ENCODE measurements at regions not wholly inside any gene's neighbourhood (a gene's known extent, or its start where the extent isn't known, plus 50 kb on each side); places are given as distances from the start of the nearest gene placed in this dataset.

DNA sequence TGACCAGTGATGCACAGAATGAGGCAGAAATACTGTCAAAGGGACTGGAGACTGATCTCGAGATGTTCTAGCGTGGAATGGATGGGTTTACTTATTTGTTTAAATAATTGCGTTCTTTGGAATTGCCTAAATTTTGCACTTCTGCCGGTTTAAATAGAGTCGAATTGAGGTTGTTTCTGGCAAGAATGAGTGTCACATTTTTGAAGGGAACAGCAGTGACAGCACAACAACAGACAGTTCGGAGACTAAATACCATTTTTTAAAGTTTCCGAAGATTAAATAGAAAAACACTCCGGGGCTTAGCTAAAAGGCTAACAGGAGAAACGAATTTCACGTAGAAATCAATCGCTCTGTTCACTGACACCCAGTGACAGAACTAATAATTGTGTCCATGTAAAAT, 969.2 kb upstream of the RBFOX1 start:
- H3K36me3 ChIP-seq (ENCODE audit: insufficient read depth) = no peaks in the 10 kb centered on the region
- no peaks in the 10 kb centered on the region for H3K9me2 ChIP-seq (ENCODE audit: insufficient read depth)
- H3K27ac ChIP-seq (ENCODE audit: low read depth) = no peak overlapping the region
- no peaks in the 10 kb centered on the region for H3K27me3 ChIP-seq (ENCODE audit: insufficient read depth)
- H4K20me1 ChIP-seq (replicated peaks; ENCODE audit: insufficient read depth) = no peaks in the 10 kb centered on the region
- Mint-ChIP-seq H3K4me1 (peaks cover 18% of the 10 kb centered on the region), H3K27ac (no peak overlapping the region), H3K27me3 (ENCODE audit: insufficient read depth, low read depth, poor library complexity) (no peaks in the 10 kb centered on the region), H3K4me3 (no peak overlapping the region), H3K36me3 (ENCODE audit: low read depth) (peaks cover 1% of the 10 kb centered on the region; the same call in 1 of the 3 replicates), H3K9me3 (no peaks in the 10 kb centered on the region)
- H3K79me2 ChIP-seq (replicated peaks; ENCODE audit: insufficient read depth) = no peaks in the 10 kb centered on the region
- no peak overlapping the region for H2AFZ ChIP-seq
- H3K4me3 ChIP-seq = no peak overlapping the region
- TF ChIP-seq, protein P1, sequence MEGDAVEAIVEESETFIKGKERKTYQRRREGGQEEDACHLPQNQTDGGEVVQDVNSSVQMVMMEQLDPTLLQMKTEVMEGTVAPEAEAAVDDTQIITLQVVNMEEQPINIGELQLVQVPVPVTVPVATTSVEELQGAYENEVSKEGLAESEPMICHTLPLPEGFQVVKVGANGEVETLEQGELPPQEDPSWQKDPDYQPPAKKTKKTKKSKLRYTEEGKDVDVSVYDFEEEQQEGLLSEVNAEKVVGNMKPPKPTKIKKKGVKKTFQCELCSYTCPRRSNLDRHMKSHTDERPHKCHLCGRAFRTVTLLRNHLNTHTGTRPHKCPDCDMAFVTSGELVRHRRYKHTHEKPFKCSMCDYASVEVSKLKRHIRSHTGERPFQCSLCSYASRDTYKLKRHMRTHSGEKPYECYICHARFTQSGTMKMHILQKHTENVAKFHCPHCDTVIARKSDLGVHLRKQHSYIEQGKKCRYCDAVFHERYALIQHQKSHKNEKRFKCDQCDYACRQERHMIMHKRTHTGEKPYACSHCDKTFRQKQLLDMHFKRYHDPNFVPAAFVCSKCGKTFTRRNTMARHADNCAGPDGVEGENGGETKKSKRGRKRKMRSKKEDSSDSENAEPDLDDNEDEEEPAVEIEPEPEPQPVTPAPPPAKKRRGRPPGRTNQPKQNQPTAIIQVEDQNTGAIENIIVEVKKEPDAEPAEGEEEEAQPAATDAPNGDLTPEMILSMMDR (conservative IDR thresholded peaks at IDR 0.05; ENCODE audit: low read depth in 2 of 2) = no peak
- TF ChIP-seq, protein P2, sequence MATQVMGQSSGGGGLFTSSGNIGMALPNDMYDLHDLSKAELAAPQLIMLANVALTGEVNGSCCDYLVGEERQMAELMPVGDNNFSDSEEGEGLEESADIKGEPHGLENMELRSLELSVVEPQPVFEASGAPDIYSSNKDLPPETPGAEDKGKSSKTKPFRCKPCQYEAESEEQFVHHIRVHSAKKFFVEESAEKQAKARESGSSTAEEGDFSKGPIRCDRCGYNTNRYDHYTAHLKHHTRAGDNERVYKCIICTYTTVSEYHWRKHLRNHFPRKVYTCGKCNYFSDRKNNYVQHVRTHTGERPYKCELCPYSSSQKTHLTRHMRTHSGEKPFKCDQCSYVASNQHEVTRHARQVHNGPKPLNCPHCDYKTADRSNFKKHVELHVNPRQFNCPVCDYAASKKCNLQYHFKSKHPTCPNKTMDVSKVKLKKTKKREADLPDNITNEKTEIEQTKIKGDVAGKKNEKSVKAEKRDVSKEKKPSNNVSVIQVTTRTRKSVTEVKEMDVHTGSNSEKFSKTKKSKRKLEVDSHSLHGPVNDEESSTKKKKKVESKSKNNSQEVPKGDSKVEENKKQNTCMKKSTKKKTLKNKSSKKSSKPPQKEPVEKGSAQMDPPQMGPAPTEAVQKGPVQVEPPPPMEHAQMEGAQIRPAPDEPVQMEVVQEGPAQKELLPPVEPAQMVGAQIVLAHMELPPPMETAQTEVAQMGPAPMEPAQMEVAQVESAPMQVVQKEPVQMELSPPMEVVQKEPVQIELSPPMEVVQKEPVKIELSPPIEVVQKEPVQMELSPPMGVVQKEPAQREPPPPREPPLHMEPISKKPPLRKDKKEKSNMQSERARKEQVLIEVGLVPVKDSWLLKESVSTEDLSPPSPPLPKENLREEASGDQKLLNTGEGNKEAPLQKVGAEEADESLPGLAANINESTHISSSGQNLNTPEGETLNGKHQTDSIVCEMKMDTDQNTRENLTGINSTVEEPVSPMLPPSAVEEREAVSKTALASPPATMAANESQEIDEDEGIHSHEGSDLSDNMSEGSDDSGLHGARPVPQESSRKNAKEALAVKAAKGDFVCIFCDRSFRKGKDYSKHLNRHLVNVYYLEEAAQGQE (IDR thresholded peaks at IDR 0.05; ENCODE audit: unreplicated experiment) = no peak
- no peak for TF ChIP-seq EZH2phosphoT487 (IDR thresholded peaks at IDR 0.05; ENCODE audit: unreplicated experiment)
- no peak for TF ChIP-seq POLR2AphosphoS5 (IDR thresholded peaks at IDR 0.05; ENCODE audit: low read depth)
- no peak for TF ChIP-seq STAT1 (IDR thresholded peaks at IDR 0.05; ENCODE audit: unreplicated experiment)
- TF ChIP-seq ZNF114 (CRISPR knock-in tag; IDR thresholded peaks at IDR 0.05) = no peak
- no peak for TF ChIP-seq JUNB (IDR thresholded peaks at IDR 0.05; ENCODE audit: unreplicated experiment)
- no peak for TF ChIP-seq CREB1 (CRISPR knock-in tag; IDR thresholded peaks at IDR 0.05; ENCODE audit: low read depth)
- no peak for ATAC-seq
- no peak overlapping the region for H3K4me2 ChIP-seq
- DNase-seq (ENCODE audit: low spot score) = no peak
- H3K4me1 ChIP-seq (ENCODE audit: insufficient read depth) = no peaks in the 10 kb centered on the region
- no peaks in the 10 kb centered on the region for H3F3A ChIP-seq (replicated peaks; ENCODE audit: low read depth)

DNA sequence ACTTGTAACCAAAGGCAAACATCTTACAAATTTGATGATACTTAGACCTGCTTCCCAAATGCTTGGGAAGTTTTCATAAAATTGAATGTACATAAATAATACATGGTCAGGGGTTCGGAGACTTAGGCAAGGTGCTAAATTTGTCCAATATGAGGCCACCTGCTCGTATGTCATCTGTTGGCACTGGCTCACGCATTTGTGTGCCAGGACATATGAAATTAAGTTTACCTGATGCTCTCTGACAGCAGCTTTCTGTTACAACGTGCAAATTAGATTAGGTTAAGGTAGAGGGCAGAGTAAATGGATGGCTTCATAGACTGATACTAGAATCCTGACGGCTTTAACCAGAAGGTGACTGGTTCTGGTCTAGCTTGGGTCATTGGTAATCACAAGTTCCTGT, 970.3 kb upstream of the RBFOX1 start:
- no peak overlapping the region for H3K27ac Mint-ChIP-seq
- H2AFZ ChIP-seq = no peak overlapping the region
- H3K27me3 ChIP-seq (ENCODE audit: insufficient read depth) = no peaks in the 10 kb centered on the region
- ATAC-seq (no peak), DNase-seq (ENCODE audit: low spot score) (no peak)
- no peaks in the 10 kb centered on the region for H3F3A ChIP-seq (replicated peaks; ENCODE audit: low read depth)
- H3K4me3 ChIP-seq = no peak overlapping the region
- no peaks in the 10 kb centered on the region for H3K36me3 Mint-ChIP-seq (ENCODE audit: low read depth)
- no peaks in the 10 kb centered on the region for H3K9me3 Mint-ChIP-seq
- H3K4me1 Mint-ChIP-seq = peaks cover 21% of the 10 kb centered on the region
- no peaks in the 10 kb centered on the region for H3K27me3 Mint-ChIP-seq (ENCODE audit: insufficient read depth, low read depth, poor library complexity)
- H3K27ac ChIP-seq (ENCODE audit: low read depth) = no peak overlapping the region
- no peaks in the 10 kb centered on the region for H3K36me3 ChIP-seq (ENCODE audit: insufficient read depth)
- H4K20me1 ChIP-seq (replicated peaks; ENCODE audit: insufficient read depth) = no peaks in the 10 kb centered on the region
- no peaks in the 10 kb centered on the region for H3K4me1 ChIP-seq (ENCODE audit: insufficient read depth)
- no peaks in the 10 kb centered on the region for H3K9me2 ChIP-seq (ENCODE audit: insufficient read depth)
- H3K79me2 ChIP-seq (replicated peaks; ENCODE audit: insufficient read depth) = no peaks in the 10 kb centered on the region
- no peak overlapping the region for H3K4me2 ChIP-seq
- H3K4me3 Mint-ChIP-seq = no peak overlapping the region
- TF ChIP-seq NANOG (IDR thresholded peaks at IDR 0.05; ENCODE audit: borderline replicate concordance) (no peak), JUNB (IDR thresholded peaks at IDR 0.05; ENCODE audit: unreplicated experiment) (no peak)
- TF ChIP-seq, protein P3, sequence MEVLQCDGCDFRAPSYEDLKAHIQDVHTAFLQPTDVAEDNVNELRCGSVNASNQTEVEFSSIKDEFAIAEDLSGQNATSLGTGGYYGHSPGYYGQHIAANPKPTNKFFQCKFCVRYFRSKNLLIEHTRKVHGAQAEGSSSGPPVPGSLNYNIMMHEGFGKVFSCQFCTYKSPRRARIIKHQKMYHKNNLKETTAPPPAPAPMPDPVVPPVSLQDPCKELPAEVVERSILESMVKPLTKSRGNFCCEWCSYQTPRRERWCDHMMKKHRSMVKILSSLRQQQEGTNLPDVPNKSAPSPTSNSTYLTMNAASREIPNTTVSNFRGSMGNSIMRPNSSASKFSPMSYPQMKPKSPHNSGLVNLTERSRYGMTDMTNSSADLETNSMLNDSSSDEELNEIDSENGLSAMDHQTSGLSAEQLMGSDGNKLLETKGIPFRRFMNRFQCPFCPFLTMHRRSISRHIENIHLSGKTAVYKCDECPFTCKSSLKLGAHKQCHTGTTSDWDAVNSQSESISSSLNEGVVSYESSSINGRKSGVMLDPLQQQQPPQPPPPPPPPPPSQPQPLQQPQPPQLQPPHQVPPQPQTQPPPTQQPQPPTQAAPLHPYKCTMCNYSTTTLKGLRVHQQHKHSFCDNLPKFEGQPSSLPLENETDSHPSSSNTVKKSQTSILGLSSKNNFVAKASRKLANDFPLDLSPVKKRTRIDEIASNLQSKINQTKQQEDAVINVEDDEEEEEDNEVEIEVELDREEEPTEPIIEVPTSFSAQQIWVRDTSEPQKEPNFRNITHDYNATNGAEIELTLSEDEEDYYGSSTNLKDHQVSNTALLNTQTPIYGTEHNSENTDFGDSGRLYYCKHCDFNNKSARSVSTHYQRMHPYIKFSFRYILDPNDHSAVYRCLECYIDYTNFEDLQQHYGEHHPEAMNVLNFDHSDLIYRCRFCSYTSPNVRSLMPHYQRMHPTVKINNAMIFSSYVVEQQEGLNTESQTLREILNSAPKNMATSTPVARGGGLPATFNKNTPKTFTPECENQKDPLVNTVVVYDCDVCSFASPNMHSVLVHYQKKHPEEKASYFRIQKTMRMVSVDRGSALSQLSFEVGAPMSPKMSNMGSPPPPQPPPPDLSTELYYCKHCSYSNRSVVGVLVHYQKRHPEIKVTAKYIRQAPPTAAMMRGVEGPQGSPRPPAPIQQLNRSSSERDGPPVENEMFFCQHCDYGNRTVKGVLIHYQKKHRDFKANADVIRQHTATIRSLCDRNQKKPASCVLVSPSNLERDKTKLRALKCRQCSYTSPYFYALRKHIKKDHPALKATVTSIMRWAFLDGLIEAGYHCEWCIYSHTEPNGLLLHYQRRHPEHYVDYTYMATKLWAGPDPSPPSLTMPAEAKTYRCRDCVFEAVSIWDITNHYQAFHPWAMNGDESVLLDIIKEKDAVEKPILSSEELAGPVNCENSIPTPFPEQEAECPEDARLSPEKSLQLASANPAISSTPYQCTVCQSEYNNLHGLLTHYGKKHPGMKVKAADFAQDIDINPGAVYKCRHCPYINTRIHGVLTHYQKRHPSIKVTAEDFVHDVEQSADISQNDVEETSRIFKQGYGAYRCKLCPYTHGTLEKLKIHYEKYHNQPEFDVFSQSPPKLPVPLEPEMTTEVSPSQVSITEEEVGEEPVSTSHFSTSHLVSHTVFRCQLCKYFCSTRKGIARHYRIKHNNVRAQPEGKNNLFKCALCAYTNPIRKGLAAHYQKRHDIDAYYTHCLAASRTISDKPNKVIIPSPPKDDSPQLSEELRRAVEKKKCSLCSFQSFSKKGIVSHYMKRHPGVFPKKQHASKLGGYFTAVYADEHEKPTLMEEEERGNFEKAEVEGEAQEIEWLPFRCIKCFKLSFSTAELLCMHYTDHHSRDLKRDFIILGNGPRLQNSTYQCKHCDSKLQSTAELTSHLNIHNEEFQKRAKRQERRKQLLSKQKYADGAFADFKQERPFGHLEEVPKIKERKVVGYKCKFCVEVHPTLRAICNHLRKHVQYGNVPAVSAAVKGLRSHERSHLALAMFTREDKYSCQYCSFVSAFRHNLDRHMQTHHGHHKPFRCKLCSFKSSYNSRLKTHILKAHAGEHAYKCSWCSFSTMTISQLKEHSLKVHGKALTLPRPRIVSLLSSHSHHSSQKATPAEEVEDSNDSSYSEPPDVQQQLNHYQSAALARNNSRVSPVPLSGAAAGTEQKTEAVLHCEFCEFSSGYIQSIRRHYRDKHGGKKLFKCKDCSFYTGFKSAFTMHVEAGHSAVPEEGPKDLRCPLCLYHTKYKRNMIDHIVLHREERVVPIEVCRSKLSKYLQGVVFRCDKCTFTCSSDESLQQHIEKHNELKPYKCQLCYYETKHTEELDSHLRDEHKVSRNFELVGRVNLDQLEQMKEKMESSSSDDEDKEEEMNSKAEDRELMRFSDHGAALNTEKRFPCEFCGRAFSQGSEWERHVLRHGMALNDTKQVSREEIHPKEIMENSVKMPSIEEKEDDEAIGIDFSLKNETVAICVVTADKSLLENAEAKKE (CRISPR knock-in tag; IDR thresholded peaks at IDR 0.05) = no peak
